Muscle of back (tissue), 3 donors: ENCODE measurements at regions not wholly inside any gene's neighbourhood (a gene's known extent, or its start where the extent isn't known, plus 50 kb on each side); places are given as distances from the start of the nearest gene placed in this dataset.

Experiments
- DNase-seq, 3 donors: peaks; one replicate each; pipeline versions ENCODE4 v3.0.0 to v3.0.0-alpha.2; 2013

GRCh38 chr11:116558504-116559211 is 214.1 kb downstream of the BUD13 start:
- DNase-seq, result peak in 1 of 3 donors; percentile 46

GRCh38 chr11:116557282-116557681 is 215.5 kb downstream of the BUD13 start:
- no peak for DNase-seq

GRCh38 chr11:116556483-116556882 is 216.3 kb downstream of the BUD13 start:
- DNase-seq, result no peak

DNA sequence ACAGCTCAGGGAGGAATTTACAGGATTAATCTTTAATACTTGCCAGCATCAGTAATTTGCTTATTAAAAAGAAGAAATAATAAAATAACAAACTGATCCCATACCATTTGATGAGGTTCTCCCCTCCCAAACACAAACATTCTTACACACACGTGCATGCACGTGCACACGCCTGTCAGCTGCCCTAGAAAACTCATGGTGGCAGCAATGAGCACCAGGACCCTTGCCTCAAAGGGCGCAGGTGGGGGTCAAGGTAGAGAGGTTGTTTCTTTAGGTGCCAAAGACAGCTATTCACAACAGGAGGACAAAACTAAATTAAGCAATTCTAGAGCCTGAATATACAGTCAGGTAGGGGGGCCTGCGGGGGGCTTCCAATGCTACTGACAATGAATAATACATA is 219.3 kb downstream of the BUD13 start:
- DNase-seq, result no peak

DNA sequence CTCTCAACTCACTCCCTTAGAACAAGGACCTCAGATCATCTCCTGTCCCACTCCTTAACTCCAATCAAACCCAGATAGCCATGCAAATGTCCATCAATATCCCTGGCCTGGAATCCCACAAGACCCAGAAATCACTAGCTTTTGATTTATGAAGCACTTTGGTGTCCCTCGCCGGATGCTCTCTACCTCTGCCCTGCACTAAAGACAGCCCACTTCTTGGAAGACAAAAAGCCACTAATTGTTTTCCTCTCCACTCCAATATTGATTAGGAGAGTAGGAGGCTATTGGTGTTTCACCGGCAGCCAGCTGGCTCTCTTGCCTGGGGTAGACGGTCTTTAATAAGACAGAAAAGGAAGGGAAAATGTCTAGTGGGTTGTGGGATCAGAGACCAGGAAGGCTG is 221.2 kb downstream of the BUD13 start:
- no peak for DNase-seq

- no peak for DNase-seq
Observed at GRCh38 chr11:116548256-116548655, 224.5 kb downstream of the BUD13 start.

- DNase-seq, result no peak
Observed at GRCh38 chr11:116547571-116547970, 225.2 kb downstream of the BUD13 start.

DNA sequence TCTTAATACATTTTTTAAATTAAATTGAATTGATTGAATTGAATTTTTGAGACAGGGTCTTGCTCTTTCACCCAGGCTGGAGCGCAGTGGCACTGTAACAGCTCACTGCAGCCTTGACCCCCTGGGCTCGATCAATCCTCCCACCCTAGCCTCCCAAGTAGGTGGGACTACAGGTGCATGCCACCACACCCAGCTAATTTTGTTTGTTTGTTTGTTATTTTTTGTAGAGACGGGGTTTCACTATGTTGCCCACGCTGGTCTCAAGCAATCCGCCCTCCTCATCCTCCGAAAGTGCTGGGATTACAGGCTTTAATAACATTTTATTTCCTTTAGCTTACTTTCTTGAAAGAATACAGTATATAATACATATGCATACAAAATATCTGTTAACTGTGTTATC is 226.9 kb downstream of the BUD13 start:
- DNase-seq, result no peak

- no peak for DNase-seq
Observed at GRCh38 chr11:116544721-116545120, 228.1 kb downstream of the BUD13 start.

GRCh38 chr11:116543911-116544475 is 228.8 kb downstream of the BUD13 start:
- DNase-seq, result no peak

- no peak for DNase-seq
Observed at GRCh38 chr11:116543099-116543498, 229.7 kb downstream of the BUD13 start.

- no peak for DNase-seq
Observed at GRCh38 chr11:116542406-116542805, 230.4 kb downstream of the BUD13 start.

DNA sequence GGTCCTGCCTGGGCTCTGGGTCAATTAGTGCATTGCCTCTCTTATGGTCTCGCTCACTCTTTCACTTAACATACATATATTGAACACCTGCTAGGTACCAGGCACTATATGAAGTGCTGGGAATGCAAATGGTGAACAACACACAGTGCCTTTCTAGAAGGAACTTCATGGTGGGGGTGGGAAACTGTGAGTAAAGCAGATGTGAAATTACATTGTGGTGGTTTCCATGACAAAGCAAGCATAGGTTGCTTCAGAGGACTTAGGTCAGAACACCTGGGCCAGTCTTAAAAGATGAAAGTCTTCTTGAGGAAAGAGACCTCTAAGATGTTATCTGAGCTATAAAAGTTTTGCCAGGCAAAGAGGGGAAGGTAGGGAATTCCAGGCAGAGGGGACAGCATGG is 231.3 kb downstream of the BUD13 start:
- DNase-seq, result no peak

- DNase-seq, result no peak
Observed at GRCh38 chr11:116540645-116541304, 232.0 kb downstream of the BUD13 start.

DNA sequence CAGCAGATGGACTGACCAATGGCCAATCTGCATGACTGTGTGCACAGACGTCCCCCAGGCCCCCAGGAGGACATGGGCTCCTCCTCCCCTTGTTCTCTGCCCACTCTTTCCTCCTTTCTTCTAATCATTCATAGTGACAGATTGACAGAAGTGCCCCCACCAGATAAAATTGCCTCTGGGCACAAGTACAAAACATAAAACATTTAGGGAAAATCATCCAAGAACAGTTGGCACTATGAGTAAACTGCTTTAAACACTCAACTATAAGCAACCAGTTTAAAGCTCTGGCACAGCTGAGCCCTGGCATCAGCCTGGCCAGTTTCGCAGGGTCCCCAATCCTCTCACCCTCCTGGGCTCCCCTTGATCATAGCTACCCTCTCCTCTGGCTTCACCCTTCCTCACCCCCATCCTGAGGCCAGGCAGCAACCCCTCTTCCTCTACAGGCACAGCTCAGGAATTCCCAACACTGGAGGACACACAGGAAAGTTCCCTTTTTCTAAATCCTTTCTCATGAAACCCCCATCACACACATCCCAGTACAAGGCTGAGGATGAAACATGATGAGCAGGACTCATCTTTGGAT is 232.9 kb downstream of the BUD13 start:
- DNase-seq, result no peak

DNA sequence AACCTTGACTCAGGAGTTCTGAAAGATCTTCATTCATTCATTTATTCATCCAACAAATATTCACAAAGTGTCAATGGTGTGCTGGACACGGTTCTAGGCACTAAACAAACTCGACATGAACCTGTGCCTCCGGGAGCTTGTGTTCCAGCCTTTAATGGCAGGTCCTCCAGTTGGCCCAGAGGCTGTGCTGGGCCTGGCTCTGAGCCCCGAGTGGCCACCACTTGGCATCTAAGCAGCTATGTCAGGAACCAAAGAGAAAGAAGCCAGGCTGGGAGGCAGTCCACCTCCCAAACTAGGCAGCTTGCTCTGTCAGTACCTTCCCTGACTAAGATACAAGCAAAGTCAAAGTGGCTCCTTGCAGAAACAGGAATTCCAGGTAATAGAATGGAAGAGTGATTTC is 233.6 kb downstream of the BUD13 start:
- DNase-seq, result no peak

DNA sequence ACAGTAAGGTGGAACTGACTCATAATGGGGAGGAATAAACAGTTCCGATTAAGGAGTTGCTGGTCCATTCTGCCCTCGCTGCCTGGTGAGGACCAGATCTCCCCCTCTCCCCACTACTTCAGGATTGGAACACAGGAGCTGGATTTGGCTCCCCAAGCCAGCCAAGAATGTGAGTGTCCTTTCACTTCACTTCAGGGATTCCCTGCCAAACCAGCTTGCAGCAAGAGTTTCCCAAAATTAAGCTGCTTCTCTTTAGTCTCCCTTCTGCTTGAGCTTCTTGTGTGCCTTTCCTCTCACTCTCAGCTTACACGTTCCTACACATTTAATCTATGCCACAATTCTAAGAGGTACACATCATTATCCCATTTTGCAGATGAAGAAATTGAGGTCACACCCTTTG is 234.1 kb downstream of the BUD13 start:
- DNase-seq, result no peak

- DNase-seq, result no peak
Observed at GRCh38 chr11:116537709-116538108, 235.1 kb downstream of the BUD13 start.

- no peak for DNase-seq
Observed at GRCh38 chr11:116537121-116537520, 235.7 kb downstream of the BUD13 start.

DNA sequence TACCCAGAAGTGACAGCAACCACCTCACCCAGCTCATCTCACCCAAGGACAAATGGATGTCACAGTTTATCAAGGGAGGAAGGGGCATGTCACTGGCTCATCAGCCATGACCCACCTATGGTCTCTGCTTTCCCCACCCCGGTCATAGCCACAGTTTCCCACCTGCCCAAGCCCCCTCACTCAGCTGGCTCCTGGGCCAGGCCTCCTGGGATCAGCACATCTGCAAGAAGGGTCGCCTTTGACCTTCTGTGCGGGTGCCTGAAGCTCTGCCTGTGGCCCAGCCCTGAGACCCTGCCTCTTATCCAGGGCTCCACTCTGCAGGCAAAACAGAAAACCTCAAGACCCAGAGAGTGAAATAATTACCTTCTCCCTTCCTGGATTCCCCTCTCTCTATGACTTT is 236.4 kb downstream of the BUD13 start:
- DNase-seq, result no peak

DNA sequence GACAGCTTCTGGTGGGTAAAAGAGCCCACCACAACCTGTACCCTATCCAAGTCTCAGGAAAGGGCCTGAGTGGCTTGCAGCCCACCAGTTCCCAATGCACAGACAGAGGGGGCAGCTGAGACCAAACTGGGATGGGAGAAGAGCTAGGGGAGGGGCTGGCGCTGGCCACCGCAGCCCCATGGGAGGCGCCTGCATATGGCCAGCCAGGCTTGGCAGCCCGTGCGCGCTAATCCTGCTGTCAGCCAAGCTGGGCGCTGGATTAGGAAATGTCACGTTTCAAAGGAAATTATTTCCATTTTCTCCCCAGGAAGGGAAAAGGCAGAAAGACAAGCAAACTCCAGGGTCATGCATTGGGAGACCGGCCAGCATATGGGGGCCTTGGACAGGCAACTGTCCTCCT is 236.8 kb downstream of the BUD13 start:
- no peak for DNase-seq

- DNase-seq, result no peak
Observed at GRCh38 chr11:116535120-116535519, 237.7 kb downstream of the BUD13 start.
